Activated CD4-positive, alpha-beta T cell treated with anti-CD3 and anti-CD28 coated beads for 1 hour (primary cell): ENCODE measurements at regions not wholly inside any gene's neighbourhood (a gene's known extent, or its start where the extent isn't known, plus 50 kb on each side); places are given as distances from the start of the nearest gene placed in this dataset.

ENCODE experiments used
- DNase-seq: peaks from one replicate; pipeline ENCODE4 v3.0.0-alpha.2; 2020

DNA sequence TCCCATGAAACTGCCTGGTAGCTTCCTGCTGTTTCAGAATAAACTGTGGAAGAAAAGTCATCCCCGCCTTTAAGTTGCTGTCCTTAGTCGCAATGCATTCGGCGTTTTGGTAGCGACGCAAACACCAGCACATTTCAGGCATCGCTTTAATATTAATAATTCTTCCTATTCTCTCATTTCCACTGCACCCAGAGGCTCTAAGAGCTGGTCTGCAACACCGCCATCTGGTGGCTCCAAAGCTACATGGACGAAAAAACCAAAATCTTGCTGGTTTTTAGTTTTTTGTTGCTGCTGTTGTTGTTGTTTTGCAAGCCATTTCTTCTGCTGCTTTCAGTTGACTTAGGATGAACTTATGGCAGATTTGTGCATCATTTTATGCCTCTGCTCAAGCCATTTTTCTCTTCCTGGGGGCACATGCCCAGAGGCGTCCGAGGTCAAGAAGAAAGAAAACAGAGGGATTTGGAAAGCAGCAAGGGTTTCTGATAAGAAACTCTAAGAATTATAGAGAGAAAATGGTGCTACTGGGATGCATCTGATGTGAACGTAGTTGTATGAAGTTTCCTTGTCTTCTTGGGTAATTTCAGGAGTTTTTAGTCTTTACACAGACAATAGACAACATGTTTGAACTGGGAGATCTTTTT, 345.4 kb upstream of the KIRREL3 start:
- no peak for DNase-seq

- no peak for DNase-seq
Measured at GRCh38 chr11:127340438-127340837, 339.9 kb upstream of the KIRREL3 start.

DNA sequence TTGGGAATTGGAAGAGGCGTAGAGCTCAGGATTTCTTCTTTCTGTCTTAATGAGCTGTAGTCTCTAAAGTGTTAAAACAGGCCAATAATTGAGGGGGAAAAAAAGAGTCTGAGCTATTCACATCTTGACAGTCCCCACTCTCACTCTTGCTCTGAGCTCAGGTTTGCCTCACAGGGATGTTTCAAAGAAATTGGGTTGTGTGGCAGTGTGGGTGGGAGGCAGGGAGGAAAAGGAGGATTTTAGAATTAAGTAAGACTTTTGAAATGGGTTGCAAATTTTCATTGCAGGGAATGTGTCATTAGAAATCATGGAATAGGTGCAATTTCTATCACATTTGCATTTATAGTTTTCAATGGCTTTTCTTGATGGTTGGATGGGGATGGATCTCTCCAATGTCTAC, 338.8 kb upstream of the KIRREL3 start:
- no peak for DNase-seq

DNA sequence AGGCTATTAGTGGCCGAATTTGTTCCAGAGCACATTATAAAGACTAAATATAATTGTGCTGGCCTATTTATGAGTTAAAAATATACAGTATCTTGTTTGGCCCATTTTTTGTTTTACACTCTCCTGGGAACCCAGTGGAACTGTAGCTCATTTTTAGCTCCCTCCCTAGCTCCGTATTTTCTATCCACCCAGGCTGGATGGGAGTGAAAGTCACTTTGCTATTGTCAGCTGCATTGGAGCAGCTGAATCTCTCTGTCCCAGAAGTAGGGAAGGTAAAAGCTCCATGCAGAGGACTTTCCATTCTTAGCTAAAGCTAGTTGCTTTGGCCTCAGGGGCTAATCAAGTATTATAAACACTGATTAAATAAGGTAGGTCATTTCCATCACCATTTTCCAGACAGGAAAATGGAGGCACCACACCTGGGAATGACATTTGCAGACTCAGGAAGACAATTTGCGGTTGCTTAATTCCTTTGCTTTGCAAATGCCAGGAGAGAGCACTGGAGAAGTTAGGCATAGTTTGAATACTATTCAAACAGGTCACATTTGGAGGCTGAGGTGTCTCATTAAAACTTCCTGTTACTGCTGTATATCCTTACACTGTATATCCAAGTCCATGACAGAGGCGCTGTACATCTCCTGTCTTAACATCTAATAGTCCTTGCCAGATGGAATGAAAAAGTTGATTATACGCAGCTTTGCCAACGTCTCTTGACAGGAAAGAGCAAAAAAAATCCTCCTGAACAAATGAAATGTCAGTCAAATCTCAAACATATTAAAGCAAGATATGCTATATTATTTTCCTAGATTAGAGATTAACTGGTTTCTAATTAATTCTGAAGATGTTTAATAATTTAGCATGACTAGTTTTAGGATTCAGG, 338.1 kb upstream of the KIRREL3 start:
- no peak for DNase-seq

DNA sequence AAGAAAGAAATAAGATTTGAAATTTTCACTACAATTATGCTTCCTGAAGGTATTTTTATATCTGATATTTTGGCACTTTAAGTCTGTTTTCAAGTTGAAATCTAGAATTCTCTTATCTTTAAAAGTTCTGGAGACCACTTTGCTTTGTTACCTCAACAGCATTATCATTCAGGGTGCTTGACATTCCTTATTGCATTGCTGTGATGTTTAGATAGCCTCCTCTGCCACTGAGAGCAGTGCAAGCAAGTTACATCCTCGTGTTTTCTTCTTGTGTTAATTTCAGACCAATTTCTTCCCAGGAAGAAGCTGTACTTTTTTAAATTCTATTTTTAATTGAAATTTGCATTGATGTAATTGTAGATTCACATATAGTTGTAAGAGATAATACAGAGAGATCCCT, 333.9 kb upstream of the KIRREL3 start:
- no peak for DNase-seq

DNA sequence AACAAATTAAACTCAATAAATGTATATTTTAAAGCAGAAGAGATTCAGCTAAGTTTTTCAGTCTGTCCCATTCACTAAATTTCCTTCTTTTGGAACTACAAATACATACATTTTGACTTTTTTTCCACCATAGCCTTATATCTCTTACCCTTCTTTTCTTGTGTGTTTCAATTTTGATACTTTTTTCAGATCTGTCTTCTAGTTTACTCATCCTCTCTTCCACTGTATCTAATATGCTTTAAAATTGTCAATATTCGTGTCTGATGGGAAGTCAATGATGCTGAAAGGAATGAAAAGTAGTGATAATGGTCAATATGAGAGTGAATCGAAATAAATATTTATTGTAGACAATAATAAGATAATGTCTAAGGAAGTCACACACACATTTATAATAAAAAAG, 332.3 kb upstream of the KIRREL3 start:
- DNase-seq, result no peak

- DNase-seq, result no peak
Measured at GRCh38 chr11:127330044-127330443, 329.5 kb upstream of the KIRREL3 start.

DNA sequence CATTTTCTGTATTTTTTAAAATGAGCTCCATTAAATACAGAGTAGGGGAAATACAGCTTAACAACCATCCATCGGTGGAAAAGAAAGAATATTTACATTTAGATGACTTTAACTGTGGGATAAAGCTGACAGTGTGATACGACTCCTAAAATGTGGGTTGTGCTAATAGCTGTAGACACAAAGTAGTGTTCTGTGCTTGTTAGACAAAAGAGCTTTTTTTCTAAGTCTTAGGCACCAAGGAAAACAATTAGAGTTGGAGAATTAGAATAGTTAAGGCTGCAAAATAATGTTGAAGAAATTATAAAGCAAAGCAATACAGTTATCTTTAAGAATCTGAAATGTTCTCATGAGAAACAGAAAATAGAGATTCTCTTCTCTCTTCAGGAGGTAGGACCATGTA, 307.7 kb upstream of the KIRREL3 start:
- DNase-seq, result no peak

GRCh38 chr11:127307700-127308099, 307.1 kb upstream of the KIRREL3 start:
- DNase-seq, result no peak

DNA sequence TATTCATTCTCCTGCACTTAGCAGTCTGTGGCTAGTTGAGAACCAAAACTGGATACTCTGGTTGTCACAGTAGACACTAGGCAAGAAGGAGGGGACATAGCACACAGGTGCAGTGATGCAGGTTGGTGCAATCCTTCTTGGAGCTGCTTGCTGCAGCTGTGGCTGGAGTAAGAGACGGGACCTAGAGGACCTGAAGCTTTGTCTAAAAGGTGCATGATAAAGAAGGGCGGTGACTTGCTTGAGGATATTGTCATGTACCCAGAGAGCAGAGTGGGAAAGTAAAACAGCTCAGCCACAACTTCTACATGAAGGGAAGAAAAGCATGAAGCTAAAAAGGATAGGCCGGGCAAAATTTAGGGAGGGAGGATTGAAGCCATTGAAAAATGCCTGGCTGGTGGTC, 304.1 kb upstream of the KIRREL3 start:
- DNase-seq, result no peak

DNA sequence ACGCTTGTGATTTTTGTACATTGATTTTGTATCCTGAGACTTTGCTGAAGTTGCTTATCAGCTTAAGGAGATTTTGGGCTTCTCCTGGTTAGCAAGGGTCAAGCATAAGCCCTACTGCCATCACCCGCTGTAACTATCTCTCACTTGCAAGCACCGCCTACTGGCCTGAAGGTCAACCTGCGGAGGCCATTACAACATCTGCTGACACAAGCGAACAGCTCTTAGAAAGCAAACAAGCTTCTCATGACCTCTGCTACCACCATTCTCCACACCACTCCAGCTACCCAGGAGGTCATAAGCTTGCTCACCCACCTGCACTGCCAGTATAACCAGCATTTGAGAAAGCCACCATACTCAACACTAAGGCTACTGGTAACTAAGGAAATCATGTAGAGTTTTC, 288.4 kb upstream of the KIRREL3 start:
- no peak for DNase-seq

GRCh38 chr11:127281534-127281933, 281.0 kb upstream of the KIRREL3 start:
- no peak for DNase-seq

DNA sequence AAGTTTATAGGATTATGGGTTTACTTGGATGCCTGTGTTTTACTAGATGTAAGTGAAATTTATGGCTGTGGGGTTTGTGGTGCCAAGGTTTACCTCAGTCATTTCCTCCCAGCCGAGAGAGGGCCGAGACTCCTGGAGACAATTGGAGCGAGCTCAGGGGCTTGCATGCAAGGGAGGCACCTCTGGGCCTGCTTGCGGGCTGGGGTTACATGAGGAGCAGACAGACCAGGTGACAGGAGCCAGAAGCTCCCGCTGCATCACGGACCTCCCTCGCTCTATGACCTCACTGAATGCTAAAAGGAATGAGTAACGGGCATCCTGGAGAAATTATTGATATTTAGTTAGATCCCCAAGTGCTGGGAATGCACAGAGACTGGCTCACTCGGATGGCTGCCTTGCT, 275.2 kb upstream of the KIRREL3 start:
- no peak for DNase-seq

DNA sequence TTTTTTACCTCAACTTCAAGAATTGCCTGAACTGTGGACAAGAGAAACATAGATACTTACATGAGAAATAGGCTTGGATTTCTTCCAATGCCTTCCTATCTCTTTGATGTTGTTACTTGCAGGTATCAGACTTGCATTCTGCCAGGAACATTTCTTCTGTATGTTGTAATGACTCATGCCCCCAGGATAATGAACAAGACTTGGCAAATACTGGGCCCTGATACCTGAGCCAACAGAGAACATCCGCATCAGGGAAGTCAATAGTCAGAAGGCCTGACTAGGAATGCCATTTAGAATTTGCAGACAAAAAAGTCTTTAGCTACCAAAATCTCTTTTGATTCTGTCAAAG, 273.7 kb upstream of the KIRREL3 start:
- DNase-seq, result no peak

- no peak for DNase-seq
Measured at GRCh38 chr11:127273593-127274327, 273.2 kb upstream of the KIRREL3 start.

GRCh38 chr11:127270851-127271250, 270.3 kb upstream of the KIRREL3 start:
- no peak for DNase-seq

DNA sequence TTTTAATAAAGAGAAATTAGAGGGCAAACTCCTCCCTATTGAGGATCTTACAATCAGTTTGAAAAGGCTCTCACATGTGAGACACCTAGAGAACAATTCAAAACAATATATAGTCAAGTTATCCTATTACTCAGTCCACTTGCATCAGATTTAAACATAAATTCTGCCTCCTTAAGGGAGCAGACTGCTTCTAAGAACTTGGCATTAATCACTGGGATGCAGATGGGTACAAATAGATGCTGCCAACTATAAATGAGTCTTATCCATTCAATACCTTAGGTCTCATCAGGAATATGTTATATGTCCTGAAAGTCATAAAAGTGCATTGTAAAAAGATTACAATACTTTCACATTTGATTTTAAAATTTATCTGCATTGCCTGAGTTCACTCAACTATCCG, 269.3 kb upstream of the KIRREL3 start:
- DNase-seq, result no peak

GRCh38 chr11:127268932-127269331, 268.4 kb upstream of the KIRREL3 start:
- DNase-seq, result no peak

DNA sequence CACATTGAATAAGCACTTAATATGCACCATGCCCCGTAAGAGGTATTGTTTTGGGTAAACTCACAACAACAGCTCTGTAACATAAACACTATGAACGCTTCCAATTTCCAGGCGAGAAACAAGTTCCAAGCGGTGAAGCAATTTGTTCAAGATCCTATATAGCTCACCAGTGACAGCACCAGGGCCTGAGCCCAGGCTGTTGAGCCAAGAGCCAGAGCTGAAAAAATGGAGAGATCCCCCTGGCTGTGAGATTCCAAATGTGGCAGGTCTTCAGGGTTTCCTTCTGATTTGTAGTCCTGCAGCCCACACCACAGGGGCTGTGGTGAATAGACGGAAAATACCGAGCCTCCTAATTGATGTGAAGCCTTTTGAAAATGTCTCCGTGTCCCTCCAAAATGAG, 268.0 kb upstream of the KIRREL3 start:
- DNase-seq, result no peak

- no peak for DNase-seq
Measured at GRCh38 chr11:127259102-127259501, 258.5 kb upstream of the KIRREL3 start.

GRCh38 chr11:127255209-127255608, 254.6 kb upstream of the KIRREL3 start:
- DNase-seq, result no peak

- no peak for DNase-seq
Measured at GRCh38 chr11:127252321-127252720, 251.8 kb upstream of the KIRREL3 start.

DNA sequence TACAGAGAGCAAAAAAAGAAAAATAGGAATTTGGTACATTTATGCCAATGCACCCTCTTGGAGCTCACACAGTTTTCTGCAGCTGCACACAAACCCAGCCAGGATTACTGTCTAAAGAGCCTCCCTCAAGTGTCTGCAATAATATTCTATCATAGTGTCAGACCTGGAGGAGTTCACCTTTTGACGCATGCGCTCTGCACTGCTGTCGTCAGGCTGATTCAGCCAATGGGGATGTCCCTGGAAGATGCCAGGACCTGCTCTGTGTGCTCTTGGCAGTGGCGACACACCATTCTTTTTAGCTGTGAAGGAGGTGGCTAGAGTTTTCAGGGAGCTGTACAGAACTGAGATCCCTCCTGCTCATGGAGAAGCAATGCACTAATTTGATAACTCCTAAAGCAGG, 249.0 kb upstream of the KIRREL3 start:
- DNase-seq, result no peak

DNA sequence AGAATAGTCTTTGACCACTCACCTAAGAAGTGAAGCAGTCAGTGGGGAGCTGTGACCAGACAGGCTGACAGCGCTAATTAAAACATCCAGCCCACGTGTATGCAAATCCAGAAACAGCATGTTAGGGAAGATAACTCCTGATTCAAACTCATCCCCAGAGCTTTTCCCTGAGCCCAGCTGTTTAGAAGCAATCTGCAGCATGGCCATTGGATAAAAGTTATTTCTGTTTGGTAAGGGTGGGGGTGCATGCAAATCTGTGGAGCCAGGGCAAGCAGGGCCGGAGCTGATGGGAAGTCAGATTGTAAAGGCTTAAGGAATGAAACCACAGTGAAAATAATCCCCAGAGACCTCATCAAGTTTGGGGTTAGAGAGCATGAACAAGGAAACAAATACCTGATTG, 247.9 kb upstream of the KIRREL3 start:
- no peak for DNase-seq
